NCI-H1436 (cell line): ENCODE measurements at regions not wholly inside any gene's neighbourhood (a gene's known extent, or its start where the extent isn't known, plus 50 kb on each side); places are given as distances from the start of the nearest gene placed in this dataset.
"Not testable (repeated sequence)": the region's sequence is repeated elsewhere in the genome, so short reads cannot be mapped to it uniquely, and the experiment has no call there.

Source experiments
- DNase-seq: peaks from one replicate; lab custom pipeline; 2025; lab: John Stamatoyannopoulos, UW

GRCh38 chr3:4071481-4072184, 231.5 kb upstream of the SETMAR start:
- DNase-seq, result no peak

- not testable (repeated sequence) for DNase-seq
Measured at GRCh38 chr3:4077278-4077677, 225.9 kb upstream of the SETMAR start.

GRCh38 chr3:4077950-4078349, 225.2 kb upstream of the SETMAR start:
- no peak for DNase-seq

GRCh38 chr3:4078903-4079302, 224.3 kb upstream of the SETMAR start:
- DNase-seq, result no peak

GRCh38 chr3:4079339-4080195, 223.6 kb upstream of the SETMAR start:
- no peak for DNase-seq

GRCh38 chr3:4083225-4084015, 219.7 kb upstream of the SETMAR start:
- no peak for DNase-seq

GRCh38 chr3:4084271-4084670, 218.9 kb upstream of the SETMAR start:
- DNase-seq, result no peak

- DNase-seq, result not testable (repeated sequence)
Measured at GRCh38 chr3:4086662-4087061, 216.5 kb upstream of the SETMAR start.

GRCh38 chr3:4091786-4092185, 211.4 kb upstream of the SETMAR start:
- no peak for DNase-seq

GRCh38 chr3:4097801-4098200, 205.4 kb upstream of the SETMAR start:
- no peak for DNase-seq

GRCh38 chr3:4099607-4100006, 203.6 kb upstream of the SETMAR start:
- DNase-seq, result no peak

- DNase-seq, result no peak
Measured at GRCh38 chr3:4107430-4107829, 195.7 kb upstream of the SETMAR start.

GRCh38 chr3:4113811-4114522, 189.2 kb upstream of the SETMAR start:
- DNase-seq, result no peak

GRCh38 chr3:4119119-4119518, 184.1 kb upstream of the SETMAR start:
- no peak for DNase-seq

GRCh38 chr3:4125576-4125975, 177.6 kb upstream of the SETMAR start:
- DNase-seq, result no peak

GRCh38 chr3:4138150-4138785, 164.9 kb upstream of the SETMAR start:
- DNase-seq, result no peak

- no peak for DNase-seq
Measured at GRCh38 chr3:4138786-4139431, 164.3 kb upstream of the SETMAR start.

GRCh38 chr3:4139462-4140140, 163.6 kb upstream of the SETMAR start:
- no peak for DNase-seq

GRCh38 chr3:4140921-4141320, 162.2 kb upstream of the SETMAR start:
- no peak for DNase-seq

- no peak for DNase-seq
Measured at GRCh38 chr3:4147556-4148118, 155.5 kb upstream of the SETMAR start.
